ENCODE measurements at regions not wholly inside any gene's neighbourhood (a gene's known extent, or its start where the extent isn't known, plus 50 kb on each side); places are given as distances from the start of the nearest gene placed in this dataset.
"Not testable (repeated sequence)": the region's sequence is repeated elsewhere in the genome, so short reads cannot be mapped to it uniquely, and the experiment has no call there.

DNA sequence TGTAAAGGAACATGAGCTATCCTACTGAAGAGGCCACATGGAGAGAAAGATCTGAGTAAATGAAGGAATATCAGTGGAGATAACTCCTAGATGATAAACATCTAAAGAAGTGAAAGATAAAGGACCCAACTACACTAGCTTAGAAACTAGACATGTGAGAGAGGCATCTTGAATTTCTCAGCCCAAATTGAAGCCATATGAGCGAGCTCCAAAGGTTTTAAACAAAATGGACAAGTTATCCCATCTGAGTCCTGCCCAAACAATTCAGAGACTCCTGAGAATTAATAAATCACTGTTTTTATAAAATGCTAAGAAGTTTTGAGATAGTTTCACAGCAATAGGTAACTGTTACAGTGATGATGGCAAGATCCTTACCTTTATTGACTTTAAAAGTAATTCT, 438.9 kb downstream of the NAV3 start:
- no peak for DNase-seq

DNA sequence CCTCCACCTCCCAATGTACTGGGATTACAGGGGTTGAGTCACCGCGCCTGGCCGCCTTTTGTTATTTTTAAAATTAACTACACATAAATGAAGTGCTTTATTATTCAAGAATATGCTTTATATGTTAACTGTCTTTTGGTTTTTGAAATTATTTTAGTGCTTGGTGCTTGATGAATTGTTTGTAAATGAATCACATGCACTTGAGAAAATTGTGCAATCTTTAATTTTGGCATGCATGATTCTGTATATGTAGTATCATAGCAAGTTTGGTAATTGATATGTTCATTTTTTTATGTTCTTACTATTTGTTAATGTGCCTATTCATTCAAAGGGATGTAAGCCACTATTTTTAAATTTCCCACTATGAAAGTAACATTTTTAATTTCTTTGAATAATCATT, 440.9 kb downstream of the NAV3 start:
- DNase-seq: no peak

DNA sequence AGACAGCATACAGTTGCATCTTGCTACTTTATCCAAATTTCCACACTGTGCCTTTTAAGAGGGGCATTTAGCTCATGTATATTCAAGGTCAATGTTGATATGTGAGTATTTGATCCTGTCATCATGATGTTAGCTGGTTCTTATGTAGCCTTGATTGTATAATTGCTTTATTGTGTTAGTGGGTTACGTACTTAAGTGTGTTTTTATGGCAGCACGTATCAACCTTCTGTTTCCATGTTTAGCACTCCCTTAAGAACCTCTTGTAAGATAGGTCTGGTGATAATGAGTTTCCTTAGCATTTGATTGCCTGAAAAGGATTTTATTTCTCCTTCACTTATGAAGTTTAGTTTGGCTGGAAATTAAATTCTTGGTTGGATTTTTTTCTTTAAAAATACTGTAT, 445.2 kb downstream of the NAV3 start:
- DNase-seq: no peak

DNA sequence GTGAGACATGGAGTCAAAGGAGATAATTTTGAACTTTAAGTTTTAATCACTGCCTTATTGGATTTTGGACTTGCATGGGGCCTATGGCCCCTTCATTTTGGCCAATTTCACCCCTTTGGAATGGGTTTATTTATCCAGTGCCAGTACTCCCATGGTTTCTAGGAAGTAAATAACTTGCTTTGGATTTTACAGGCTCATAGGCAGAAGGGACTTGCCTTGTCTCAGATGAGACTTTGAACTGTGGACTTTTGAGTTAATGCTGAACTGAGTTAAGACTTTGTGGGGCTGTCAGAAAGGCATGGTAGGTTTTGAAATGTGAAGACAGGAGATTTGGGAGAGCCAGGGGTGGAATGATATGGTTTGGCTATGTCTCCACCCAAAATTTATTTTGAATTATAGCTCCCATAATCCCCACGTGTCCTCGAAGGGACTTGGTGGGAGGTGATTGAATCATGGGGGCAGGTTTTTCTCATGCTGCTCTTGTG, 448.1 kb downstream of the NAV3 start:
- no peak for DNase-seq

DNA sequence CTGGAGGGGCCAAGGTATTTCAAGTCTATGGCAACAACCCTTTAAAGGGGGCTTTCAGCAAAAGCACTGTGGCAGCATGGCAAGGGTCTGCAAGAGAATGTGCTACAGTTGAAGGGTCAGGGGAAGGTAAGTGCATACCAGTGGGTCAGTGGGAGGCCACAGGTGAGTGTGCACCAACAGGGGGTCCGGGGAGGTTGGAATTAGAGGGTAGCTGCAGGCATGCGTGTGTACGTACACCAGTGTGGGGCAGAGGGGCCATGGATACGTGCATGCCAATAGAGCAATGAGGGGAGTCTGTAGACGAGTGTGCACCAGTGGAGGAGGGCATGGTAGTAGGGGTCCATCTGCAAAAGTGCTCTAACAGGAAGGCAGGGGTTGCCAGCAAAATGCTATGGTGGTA, 448.9 kb downstream of the NAV3 start:
- no peak for DNase-seq

DNA sequence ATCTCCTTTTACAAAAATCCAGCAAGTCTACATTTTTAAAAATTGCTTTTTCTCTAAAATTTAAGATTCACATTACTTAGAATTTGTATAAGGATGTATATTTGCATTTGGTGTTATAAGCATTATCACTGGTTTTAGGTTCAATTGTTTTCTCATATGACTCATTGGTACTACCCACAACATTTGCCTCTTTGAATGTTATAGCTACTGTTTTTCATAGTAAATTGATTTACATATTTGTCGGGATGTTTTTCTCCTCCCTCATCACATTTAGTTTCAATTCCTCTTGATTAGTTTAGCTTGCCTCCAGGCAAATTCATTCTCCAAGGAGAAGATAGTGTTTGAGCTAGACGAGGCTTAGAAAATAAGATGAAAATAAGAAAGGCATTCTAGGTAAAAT, 450.4 kb downstream of the NAV3 start:
- not testable (repeated sequence) for DNase-seq

DNA sequence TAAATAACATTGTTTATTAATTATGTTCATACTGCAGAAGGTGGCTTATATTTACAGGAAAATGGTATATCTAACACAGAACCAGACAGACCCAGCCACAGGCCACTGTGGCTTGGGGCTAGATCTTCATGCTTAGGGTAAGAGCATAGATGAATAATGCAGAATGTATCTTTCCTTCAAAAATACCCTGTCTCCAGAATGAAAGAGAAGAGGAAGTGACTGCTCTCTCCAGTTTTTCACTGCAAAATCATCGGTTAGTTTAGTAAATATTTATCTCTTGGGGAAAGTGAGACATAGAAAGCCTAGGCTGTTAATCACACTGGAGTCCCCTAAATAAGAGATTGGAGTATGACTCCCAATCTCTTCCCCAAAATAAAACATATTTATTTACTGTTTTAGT, 453.7 kb downstream of the NAV3 start:
- no peak for DNase-seq

DNA sequence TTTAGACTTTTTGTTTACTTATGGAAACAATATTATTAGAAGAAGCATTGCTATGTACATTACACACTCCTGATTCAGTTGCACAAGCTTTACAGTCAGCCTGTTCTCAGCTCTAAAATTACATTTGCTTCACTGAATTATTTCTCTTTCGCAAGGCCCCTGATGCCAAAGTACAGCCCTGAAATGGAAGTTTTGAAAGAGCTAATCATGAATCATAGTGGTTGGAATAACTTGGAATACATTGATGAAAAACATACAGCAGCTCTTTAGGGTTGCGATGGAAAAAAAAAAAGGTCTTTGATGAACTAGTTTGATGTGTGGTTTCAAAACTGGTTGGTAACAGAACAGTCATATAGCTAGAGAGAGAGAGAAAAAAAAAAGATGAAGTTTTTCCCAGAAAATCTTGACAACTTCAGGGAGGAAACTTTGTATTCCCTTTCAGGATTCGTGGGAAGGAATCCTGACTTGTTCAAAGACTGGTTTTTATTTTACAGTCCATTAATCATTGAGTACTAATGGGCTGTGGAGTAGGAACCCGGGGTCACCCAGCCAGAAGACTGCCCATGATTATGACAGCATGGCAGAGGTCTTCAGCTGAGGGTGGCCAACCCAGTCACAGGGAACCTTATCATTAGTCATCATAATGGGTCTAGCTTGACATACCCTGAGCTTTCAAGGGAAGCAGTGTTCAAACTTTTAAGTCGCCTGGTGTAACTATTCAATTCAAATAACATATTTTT, 460.1 kb downstream of the NAV3 start:
- no peak for DNase-seq

DNA sequence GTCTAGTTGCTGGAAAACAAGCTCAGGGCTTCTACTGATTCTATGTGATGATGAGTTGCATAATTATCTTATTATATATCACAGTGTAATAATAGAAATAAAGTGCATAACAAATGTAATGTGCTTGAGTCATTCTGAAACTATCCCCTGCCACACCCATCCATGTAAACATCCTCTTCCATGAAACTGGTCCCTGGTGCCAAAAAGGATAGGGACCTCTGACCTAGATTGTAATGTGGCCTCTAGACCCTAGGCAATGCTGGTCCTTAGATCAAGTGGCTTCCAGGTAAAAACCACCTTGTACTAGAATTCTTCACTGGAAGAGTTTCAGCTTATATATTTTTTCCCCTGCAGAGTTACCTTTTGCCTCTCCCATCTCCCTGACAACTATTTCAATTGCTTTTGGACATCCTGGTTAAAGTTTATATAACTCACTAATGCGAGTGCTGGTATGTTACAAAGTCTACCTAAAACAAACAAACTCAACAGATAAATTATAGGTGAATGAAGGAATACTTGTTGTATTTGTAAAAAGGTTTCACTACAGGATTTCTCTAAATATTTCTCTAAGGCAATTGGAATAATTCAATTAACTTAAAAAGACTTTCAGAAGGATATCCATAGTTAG, 462.5 kb downstream of the NAV3 start:
- no peak for DNase-seq

DNA sequence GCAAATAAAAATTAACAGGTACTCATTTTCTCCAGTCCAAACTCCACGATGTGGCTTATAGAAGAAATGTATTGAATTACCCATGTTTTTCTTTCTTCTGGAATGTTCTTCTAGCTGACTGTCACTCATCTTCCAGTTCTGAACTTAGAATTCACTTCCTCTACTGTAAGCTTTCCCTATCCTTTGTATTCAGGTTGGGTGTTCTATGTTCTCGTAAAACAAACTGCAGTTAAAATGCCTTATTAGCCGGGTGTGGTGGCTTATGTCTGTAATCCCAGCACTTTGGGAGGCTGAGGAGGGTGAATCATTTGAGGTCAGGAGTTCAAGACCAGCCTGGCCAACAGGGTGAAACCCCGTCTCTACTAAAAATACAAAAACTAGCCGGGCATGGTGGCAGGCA, 470.6 kb downstream of the NAV3 start:
- DNase-seq: not testable (repeated sequence)

DNA sequence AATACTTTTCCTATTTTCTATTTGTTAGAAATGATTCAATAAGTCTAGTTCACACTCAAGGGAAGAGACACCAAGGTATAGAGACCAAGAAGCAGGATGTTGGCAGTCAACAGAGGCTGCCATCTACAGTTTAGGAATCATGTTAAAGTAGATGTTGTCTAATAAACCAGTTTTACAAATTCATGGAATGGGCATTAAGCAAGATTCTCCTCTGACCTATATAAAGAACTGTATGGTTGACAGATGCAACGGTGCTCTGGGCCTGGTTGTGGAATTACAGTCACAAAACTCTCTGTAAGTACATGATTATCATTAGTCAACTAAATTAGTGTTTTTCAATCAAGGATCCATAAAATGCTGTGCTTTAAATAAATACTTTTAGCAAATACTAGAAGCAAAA, 475.1 kb downstream of the NAV3 start:
- no peak for DNase-seq

DNA sequence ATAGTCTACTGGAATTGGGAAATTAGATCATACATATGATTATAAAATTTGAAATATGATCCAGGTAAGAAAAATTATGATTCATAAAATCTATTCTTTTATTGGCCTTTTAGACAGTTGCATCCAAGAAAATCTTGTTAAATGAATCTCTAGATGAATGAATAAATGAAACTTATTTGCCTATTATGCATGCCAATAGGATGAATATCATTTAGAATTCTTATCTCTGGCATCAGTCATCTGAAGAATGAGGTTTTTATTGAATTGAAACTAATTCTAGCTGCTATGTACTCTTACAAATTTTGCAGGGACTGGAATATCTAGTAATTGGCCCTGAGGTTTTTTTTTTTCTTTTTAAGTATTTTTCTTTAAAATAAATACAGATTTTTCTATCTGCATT, 475.5 kb downstream of the NAV3 start:
- no peak for DNase-seq

DNA sequence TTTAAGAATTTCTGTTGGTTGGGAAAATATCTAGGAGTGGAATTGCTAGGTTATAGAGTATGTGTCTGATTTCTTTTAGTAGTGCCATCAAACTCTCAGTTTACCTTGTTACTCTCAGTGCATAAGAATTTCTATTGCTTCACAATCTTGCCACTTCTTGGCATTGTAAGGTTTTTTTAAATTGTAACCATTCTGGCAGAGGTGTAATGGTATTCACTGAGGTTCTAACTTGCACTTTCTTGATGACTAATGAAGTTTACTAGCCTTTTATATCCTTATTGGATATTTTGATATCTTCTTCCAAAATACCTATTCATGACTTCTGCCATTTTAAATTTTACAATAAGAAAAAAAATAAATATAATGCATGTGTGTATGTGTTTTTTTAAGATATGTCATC, 478.0 kb downstream of the NAV3 start:
- no peak for DNase-seq

DNA sequence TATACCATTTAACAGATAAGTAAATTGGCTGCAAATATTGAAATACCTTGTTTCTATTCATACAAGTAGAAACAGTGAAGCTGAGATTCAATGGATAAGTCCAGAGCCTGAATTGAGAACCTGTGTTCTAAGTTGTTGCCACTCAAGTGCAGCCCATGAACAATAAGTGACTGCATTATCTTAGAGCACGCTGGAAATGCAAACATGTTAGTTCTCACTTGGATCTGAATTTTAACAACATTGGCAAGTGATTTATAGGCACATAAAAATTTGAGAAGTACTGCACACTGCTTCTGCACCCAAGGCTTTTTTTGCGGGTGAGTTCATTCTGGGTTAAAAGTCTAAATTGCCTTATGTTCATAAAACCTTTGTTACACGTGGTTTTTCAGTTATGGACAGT, 484.3 kb downstream of the NAV3 start:
- DNase-seq: no peak

DNA sequence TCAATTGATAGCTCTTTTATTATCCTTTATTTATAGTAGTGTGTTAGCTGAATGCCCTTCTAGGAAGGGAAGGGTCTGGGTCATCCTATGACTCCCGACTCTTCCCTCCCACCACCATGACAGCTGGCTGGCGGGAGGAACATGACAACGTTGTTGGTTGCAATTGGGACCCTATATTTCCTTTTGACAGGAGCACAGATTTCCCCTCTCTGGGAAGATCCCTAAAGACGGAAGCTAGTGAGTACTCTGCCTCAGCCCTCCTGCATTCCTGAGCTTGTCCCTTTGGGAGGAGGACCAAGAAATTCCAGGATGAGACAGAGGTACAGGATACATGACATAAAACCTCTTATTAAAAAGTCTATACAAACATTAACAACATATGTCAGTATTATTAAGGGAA, 485.4 kb downstream of the NAV3 start:
- no peak for DNase-seq

DNA sequence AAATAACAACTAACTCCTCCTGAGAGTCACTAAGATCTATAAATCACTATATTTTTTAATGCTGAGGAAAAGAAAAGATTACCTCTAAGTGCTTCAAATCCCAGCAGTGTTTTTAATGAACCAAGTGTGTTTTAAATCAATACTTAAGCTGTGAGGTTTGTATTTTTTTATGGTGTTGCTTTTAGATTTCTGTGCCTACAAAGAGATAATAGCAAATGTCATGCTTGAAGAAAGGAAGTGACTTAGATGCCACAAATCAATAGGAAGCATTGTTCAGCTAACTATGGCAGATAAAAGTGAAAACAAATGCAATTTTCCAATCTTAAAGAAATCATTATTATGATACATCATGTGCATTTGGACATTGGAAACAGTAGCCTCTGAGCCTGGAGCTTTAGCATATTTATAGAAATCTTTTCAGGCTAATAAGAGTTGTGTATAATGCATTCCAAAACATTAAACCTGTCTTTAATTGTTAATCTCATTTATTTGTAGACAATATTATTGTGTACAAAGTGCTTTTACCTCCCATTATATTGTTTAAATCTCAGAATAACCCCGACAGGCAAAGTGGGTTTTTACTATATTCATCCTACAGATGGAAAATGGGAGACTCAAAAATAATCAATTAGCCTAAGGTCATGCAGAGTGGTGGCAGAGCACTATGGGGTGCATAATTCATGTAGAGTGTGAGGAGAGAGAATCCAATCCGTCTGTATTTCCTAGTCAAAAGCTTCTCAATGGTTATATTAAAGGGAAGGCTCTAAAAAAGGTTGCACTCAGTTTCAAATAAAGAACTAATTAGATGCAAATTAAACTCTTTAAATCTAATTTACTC, 486.2 kb downstream of the NAV3 start:
- DNase-seq: peak; percentile 42

DNA sequence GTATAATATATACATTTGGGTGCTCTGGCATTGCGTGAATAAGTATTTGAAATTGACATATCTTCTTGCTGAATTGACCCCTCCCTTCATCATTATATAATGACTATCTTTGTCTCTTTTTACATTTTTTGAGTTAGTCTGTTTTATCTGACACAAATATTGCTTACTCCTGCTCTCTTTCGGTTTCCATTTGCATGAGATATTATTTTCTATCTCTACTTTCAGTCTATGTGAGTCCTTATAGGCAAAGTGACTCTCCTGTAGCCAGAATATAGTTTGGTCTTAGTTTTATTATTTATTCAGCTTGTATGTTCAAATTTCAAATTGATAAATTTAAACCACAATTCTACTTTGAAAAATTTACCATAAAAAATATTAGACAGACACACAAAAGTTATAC, 491.0 kb downstream of the NAV3 start:
- DNase-seq: no peak

DNA sequence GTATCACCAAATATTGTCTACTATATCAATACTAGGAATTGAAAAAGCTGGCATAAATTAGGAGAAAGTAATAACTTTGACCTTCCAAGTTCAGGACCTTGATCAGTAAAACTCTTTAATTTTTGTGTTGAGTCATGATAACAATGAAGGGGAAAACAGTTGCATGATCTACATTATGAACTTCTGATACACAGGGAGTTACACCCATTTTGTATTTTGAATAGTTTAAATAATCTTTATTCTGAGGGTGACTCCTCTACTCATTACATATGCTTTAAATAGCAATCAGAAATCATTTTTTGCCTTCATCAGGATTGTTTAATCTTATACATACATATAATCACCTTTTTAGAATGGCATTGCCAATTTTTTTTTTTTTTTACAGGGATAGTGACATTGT, 492.5 kb downstream of the NAV3 start:
- DNase-seq: no peak

DNA sequence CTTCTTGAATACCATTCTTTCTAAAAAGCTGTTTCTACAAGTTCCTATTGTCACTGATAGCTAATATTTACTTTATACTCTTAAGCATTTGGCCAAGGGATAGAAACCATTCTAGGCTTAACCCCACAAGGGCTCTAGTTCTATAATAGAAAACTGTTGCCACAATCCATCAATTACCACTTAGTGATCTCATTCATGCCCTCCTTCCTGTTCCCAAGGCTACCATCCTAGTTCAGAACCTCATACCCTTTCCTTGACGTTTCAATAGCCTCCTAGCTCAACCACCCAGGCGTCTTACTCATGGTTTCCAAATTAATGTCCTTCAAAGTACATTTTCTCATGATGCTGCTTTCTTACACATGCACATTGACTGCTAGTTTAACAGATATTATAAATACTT, 493.5 kb downstream of the NAV3 start:
- peak; percentile 15 for DNase-seq

DNA sequence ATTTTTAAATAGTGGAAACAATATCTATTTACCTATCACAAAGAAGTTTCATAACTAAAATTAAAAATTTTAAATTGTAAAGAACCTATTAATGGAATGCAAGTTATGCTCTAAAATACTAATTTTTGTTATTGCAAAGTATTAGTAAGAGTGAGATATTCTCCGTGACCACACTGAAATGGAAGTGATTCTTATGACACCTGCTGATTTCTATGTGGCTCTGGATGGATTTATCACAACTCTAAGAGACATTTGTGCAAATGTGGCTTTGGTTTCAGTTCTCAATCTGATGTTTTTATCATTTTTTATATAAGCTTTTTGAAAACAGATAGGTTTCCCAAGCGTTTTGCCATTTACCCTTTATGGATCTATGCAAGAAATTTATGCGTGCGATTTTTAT, 497.8 kb downstream of the NAV3 start:
- peak; percentile 31 for DNase-seq

DNA sequence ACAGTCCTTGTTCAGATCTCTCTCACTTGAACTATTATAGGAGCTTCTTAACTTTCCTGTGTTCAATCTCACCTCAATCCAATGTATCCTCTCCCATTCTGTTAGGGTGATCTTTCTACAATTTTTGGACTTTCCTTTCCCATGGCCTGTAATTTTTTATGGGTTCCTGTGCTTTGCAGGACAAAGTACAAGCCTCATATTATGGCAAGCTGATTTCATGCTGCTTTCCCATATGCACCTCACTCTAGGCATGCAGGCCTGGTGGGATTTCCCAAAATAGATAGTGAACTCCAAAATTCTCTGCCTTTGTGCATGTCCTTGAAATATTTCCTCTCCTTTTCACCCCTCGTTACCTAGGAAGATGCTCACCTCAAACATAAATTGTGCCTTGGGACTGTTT, 499.4 kb downstream of the NAV3 start:
- DNase-seq: no peak

DNA sequence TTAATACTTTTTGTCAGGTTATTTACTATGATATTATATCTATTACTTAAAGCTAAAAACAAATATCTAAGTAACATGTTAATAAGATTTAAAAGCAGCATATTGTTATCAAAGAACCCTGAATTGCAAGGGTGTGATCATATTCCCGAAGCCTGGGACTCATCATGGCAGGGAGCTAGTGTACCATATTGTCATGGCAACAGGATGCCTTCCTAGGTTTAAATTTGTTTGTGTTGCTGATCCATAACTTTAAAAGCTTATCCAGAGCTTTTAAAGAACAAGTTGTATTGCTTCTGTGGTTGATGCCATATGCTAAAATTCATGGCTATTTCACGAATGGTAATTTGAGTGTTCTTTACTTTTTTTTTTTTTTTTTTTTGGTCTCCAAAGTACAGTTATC, 500.5 kb downstream of the NAV3 start:
- peak; percentile 42 for DNase-seq

DNA sequence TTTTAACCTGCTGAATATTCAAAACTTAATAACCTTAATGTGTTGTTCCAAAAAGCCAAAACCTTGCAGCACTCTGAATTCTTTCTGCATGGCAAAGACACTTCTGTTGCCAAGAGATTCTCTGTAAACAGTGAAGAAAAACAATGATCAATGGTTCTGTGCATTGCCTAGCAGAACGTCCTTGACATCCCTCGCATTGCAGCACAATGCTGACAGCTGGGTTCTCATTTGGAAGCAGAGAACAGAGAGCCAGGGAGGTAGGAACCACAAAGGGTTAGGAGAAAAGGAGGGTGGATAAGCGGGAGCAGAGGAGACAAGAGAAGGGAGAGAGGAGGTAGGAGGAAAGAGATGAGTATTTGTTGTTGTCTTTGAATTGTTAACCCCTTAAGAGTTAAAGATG, 501.1 kb downstream of the NAV3 start:
- DNase-seq: peak; percentile 48

Measured in NCI-H146 (cell line).